ENCODE measurements at regions not wholly inside any gene's neighbourhood (a gene's known extent, or its start where the extent isn't known, plus 50 kb on each side); places are given as distances from the start of the nearest gene placed in this dataset.

DNA sequence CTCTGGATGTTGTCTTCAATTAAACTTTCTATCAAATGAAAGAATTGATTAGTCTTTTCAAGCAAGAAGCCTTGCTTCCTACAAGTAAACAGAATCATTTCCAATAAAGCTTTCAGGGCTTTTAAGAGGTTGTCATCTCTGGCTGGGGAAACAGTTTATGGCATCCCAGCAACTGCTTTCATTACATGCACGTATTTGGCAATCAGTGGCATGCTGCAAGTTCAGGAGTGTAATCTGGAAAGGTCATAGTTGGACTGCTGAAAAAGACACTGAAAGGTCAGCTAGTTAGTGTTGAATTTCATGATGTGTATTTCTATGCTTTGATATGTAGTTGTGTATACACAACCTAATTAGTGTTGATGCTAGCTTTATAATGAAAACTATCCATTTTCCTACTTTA, 332.9 kb downstream of the DSC3 start:
- no peaks in the 10 kb centered on the region for H3K9me3 Mint-ChIP-seq
- TF ChIP-seq, protein P1, sequence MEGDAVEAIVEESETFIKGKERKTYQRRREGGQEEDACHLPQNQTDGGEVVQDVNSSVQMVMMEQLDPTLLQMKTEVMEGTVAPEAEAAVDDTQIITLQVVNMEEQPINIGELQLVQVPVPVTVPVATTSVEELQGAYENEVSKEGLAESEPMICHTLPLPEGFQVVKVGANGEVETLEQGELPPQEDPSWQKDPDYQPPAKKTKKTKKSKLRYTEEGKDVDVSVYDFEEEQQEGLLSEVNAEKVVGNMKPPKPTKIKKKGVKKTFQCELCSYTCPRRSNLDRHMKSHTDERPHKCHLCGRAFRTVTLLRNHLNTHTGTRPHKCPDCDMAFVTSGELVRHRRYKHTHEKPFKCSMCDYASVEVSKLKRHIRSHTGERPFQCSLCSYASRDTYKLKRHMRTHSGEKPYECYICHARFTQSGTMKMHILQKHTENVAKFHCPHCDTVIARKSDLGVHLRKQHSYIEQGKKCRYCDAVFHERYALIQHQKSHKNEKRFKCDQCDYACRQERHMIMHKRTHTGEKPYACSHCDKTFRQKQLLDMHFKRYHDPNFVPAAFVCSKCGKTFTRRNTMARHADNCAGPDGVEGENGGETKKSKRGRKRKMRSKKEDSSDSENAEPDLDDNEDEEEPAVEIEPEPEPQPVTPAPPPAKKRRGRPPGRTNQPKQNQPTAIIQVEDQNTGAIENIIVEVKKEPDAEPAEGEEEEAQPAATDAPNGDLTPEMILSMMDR (conservative IDR thresholded peaks at IDR 0.05), result no peak

More for the DNA sequence above, 332.9 kb downstream of the DSC3 start:
- H3K27me3 Mint-ChIP-seq (ENCODE audit: low read depth), result no peaks in the 10 kb centered on the region; the same call in 1 of the 2 replicates
- H3K27ac Mint-ChIP-seq, result no peak overlapping the region
- H3K27me3 ChIP-seq (ENCODE audit: insufficient read depth, low read length), result no peaks in the 10 kb centered on the region
- no peak overlapping the region for H3T11ph ChIP-seq (ENCODE audit: low read length)
- no peak overlapping the region for H2BK5ac ChIP-seq (ENCODE audit: insufficient read length, low read length)
- no peak overlapping the region for H4K91ac ChIP-seq (ENCODE audit: insufficient read length, low read depth, low read length)
- no peak overlapping the region for H2AK5ac ChIP-seq (ENCODE audit: insufficient read length, low read length)
- no peaks in the 10 kb centered on the region for H3K4me1 ChIP-seq (ENCODE audit: insufficient read depth, low read length)
- no peak overlapping the region for H2BK12ac ChIP-seq (ENCODE audit: insufficient read length, low read depth, low read length)
- no peak overlapping the region for H2BK20ac ChIP-seq (ENCODE audit: low read depth, low read length, poor library complexity, severe bottlenecking)
- H3K79me2 ChIP-seq (ENCODE audit: insufficient read depth, low read length), result no peaks in the 10 kb centered on the region
- H4K5ac ChIP-seq (ENCODE audit: insufficient read length, low read depth, low read length), result no peak overlapping the region
- H3K18ac ChIP-seq (ENCODE audit: insufficient read length, low read depth, low read length), result no peak overlapping the region
- no peak overlapping the region for H2BK120ac ChIP-seq (ENCODE audit: low read depth, low read length, poor library complexity, severe bottlenecking)
- H3K79me1 ChIP-seq (ENCODE audit: insufficient read depth, low read depth, low read length, poor library complexity, severe bottlenecking), result no peaks in the 10 kb centered on the region
- H3K56ac ChIP-seq (ENCODE audit: insufficient read length, low read depth, low read length), result no peak overlapping the region
- H3K4me3 Mint-ChIP-seq, result no peak overlapping the region
- no peaks in the 10 kb centered on the region for H3K23me2 ChIP-seq (ENCODE audit: insufficient read length, low read depth, low read length, poor library complexity, severe bottlenecking)
- H3K4me2 ChIP-seq (ENCODE audit: insufficient read depth, insufficient read length, low read length), result no peak overlapping the region
- H2AFZ ChIP-seq (ENCODE audit: low read length), result no peak overlapping the region
- no peaks in the 10 kb centered on the region for H3K9me3 ChIP-seq (ENCODE audit: control insufficient read depth, low read depth, low read length)
- H3K27ac ChIP-seq (ENCODE audit: insufficient read length, low read depth, low read length), result no peak overlapping the region
- H3K14ac ChIP-seq (ENCODE audit: insufficient read depth, low read length), result no peak overlapping the region
- WGBS (ENCODE audit: extremely low coverage, insufficient read length, low lambda C conversion rate), result no CpG with 5 or more reads among the region's 1 CpG
- no peak overlapping the region for H3K9ac ChIP-seq (ENCODE audit: extremely low read depth, insufficient read length, low read length)
- H4K20me1 ChIP-seq (ENCODE audit: control insufficient read depth, insufficient read depth, insufficient read length), result no peaks in the 10 kb centered on the region
- H3K4ac ChIP-seq (ENCODE audit: low read depth, low read length), result no peak overlapping the region
- no peaks in the 10 kb centered on the region for H3K4me1 Mint-ChIP-seq
- no peak overlapping the region for H3K23ac ChIP-seq (ENCODE audit: insufficient read length, low read depth, low read length)
- H4K8ac ChIP-seq (replicated peaks; ENCODE audit: insufficient read length, low read depth, low read length), result no peak overlapping the region
- H3K36me3 Mint-ChIP-seq (ENCODE audit: insufficient read depth in 1 of 3, low read depth in 3 of 3), result no peaks in the 10 kb centered on the region
- DNase-seq, result no peak
- H2BK15ac ChIP-seq (ENCODE audit: low read depth, low read length), result no peak overlapping the region
